Lower leg skin (tissue), 3 donors: ENCODE measurements at regions not wholly inside any gene's neighbourhood (a gene's known extent, or its start where the extent isn't known, plus 50 kb on each side); places are given as distances from the start of the nearest gene placed in this dataset.
"Not testable (repeated sequence)": the region's sequence is repeated elsewhere in the genome, so short reads cannot be mapped to it uniquely, and the experiment has no call there.

Experiments
- CTCF ChIP-seq, 3 donors: fragments of 450-650 bp; IDR thresholded peaks; one replicate each; pipeline ENCODE4 v1.5.1; 2016; ENCODE audit warnings: antibody characterized with exemption in 3 of 3, mild to moderate bottlenecking in 3 of 3, moderate library complexity in 2 of 3
- POLR2A ChIP-seq, 2 donors: fragments of 450-650 bp; IDR thresholded peaks; one replicate each; pipeline ENCODE4 v1.6.1; 2016 to 2017; ENCODE audit warnings: antibody characterized with exemption in 2 of 2, mild to moderate bottlenecking in 1 of 2, moderate library complexity in 1 of 2

- TF ChIP-seq CTCF, POLR2A (IDR thresholded peaks at IDR 0.05): not testable (repeated sequence)
Measured at GRCh38 chr22:49669969-49670455, 157.7 kb downstream of the BRD1 start.
